ENCODE measurements at regions not wholly inside any gene's neighbourhood (a gene's known extent, or its start where the extent isn't known, plus 50 kb on each side); places are given as distances from the start of the nearest gene placed in this dataset.

GRCh38 chr15:85312929-85313331, 67.5 kb upstream of the AKAP13 start:
- Histone ChIP-seq H3K4me1 (ENCODE audit: control insufficient read depth in 1 of 2, insufficient read depth in 1 of 2, low read depth in 1 of 2, low read length in 1 of 2) (no peaks in the 10 kb centered on the region), H3K9me3 (no peaks in the 10 kb centered on the region), H3K27ac (no peak overlapping the region), H3K27me3 (no peaks in the 10 kb centered on the region), H3K36me3 (no peaks in the 10 kb centered on the region), H3K4me3 (ENCODE audit: low read depth in 1 of 2, low read length in 1 of 2) (no peak overlapping the region)
- no peak for TF ChIP-seq CTCF (IDR thresholded peaks at IDR 0.05)

GRCh38 chr15:85313339-85313738, 67.1 kb upstream of the AKAP13 start:
- H3K4me1 ChIP-seq (ENCODE audit: control insufficient read depth in 1 of 2, insufficient read depth in 1 of 2, low read depth in 1 of 2, low read length in 1 of 2) = no peaks in the 10 kb centered on the region
- H3K27ac ChIP-seq = no peak overlapping the region
- H3K9me3 ChIP-seq = no peaks in the 10 kb centered on the region
- H3K36me3 ChIP-seq = no peaks in the 10 kb centered on the region
- H3K4me3 ChIP-seq (ENCODE audit: low read depth in 1 of 2, low read length in 1 of 2) = no peak overlapping the region
- no peak for TF ChIP-seq CTCF (IDR thresholded peaks at IDR 0.05)
- H3K27me3 ChIP-seq = no peaks in the 10 kb centered on the region

- H3K36me3 ChIP-seq = no peaks in the 10 kb centered on the region
- H3K4me3 ChIP-seq (ENCODE audit: low read depth in 1 of 2, low read length in 1 of 2) = no peak overlapping the region
- H3K27me3 ChIP-seq = no peaks in the 10 kb centered on the region
- H3K9me3 ChIP-seq = no peaks in the 10 kb centered on the region
- TF ChIP-seq CTCF (IDR thresholded peaks at IDR 0.05) = no peak
- H3K4me1 ChIP-seq (ENCODE audit: control insufficient read depth in 1 of 2, insufficient read depth in 1 of 2, low read depth in 1 of 2, low read length in 1 of 2) = no peaks in the 10 kb centered on the region
- H3K27ac ChIP-seq = no peak overlapping the region
These were observed 66.3 kb upstream of the AKAP13 start for GRCh38 chr15:85314146-85314545.

- no peak for TF ChIP-seq CTCF (IDR thresholded peaks at IDR 0.05)
- H3K9me3 ChIP-seq = no peaks in the 10 kb centered on the region
- no peaks in the 10 kb centered on the region for H3K36me3 ChIP-seq
- no peak overlapping the region for H3K27ac ChIP-seq
- H3K27me3 ChIP-seq = no peaks in the 10 kb centered on the region
- no peaks in the 10 kb centered on the region for H3K4me1 ChIP-seq (ENCODE audit: control insufficient read depth in 1 of 2, insufficient read depth in 1 of 2, low read depth in 1 of 2, low read length in 1 of 2)
- no peak overlapping the region for H3K4me3 ChIP-seq (ENCODE audit: low read depth in 1 of 2, low read length in 1 of 2)
These were observed 65.8 kb upstream of the AKAP13 start for GRCh38 chr15:85314633-85315032.

- no peak overlapping the region for H3K27ac ChIP-seq
- H3K27me3 ChIP-seq = no peaks in the 10 kb centered on the region
- no peak overlapping the region for H3K4me3 ChIP-seq (ENCODE audit: low read depth in 1 of 2, low read length in 1 of 2)
These were observed 64.0 kb upstream of the AKAP13 start for GRCh38 chr15:85316244-85316934.

More at GRCh38 chr15:85316244-85316934, 64.0 kb upstream of the AKAP13 start:
- no peaks in the 10 kb centered on the region for H3K9me3 ChIP-seq
- no peaks in the 10 kb centered on the region for H3K36me3 ChIP-seq
- H3K4me1 ChIP-seq (ENCODE audit: control insufficient read depth in 1 of 2, insufficient read depth in 1 of 2, low read depth in 1 of 2, low read length in 1 of 2) = no peaks in the 10 kb centered on the region
- TF ChIP-seq CTCF (IDR thresholded peaks at IDR 0.05) = no peak

Measured in neutrophil (primary cell).